GM21381 (cell line): ENCODE measurements at regions not wholly inside any gene's neighbourhood (a gene's known extent, or its start where the extent isn't known, plus 50 kb on each side); places are given as distances from the start of the nearest gene placed in this dataset.
"Not testable (repeated sequence)": the region's sequence is repeated elsewhere in the genome, so short reads cannot be mapped to it uniquely, and the experiment has no call there.

Source experiments
- ATAC-seq: cut with Tn5 transposase; IDR thresholded peaks from one replicate; pipeline ENCODE4 v1.9.1; 2021; ENCODE audit warnings: mild to moderate bottlenecking, moderate library complexity; ENCODE audit not compliant: unreplicated experiment

GRCh38 chr13:84816567-84817105 lies 934.4 kb upstream of the SLITRK1 start:
- ATAC-seq = no peak

- no peak for ATAC-seq
Observed at GRCh38 chr13:84812789-84813188, 930.5 kb upstream of the SLITRK1 start.

- ATAC-seq = no peak
Observed at GRCh38 chr13:84812078-84812477, 929.8 kb upstream of the SLITRK1 start.

GRCh38 chr13:84810781-84811180 lies 928.5 kb upstream of the SLITRK1 start:
- ATAC-seq = no peak

GRCh38 chr13:84802073-84802472 lies 919.8 kb upstream of the SLITRK1 start:
- ATAC-seq = no peak

GRCh38 chr13:84784443-84785153 lies 902.3 kb upstream of the SLITRK1 start:
- no peak for ATAC-seq

GRCh38 chr13:84777316-84777715 lies 895.0 kb upstream of the SLITRK1 start:
- ATAC-seq = no peak

GRCh38 chr13:84776593-84776992 lies 894.3 kb upstream of the SLITRK1 start:
- ATAC-seq = no peak

GRCh38 chr13:84775920-84776319 lies 893.6 kb upstream of the SLITRK1 start:
- ATAC-seq = not testable (repeated sequence)

GRCh38 chr13:84774111-84774510 lies 891.8 kb upstream of the SLITRK1 start:
- no peak for ATAC-seq

GRCh38 chr13:84760956-84761355 lies 878.7 kb upstream of the SLITRK1 start:
- no peak for ATAC-seq

GRCh38 chr13:84749126-84749525 lies 866.9 kb upstream of the SLITRK1 start:
- no peak for ATAC-seq

GRCh38 chr13:84745051-84745551 lies 862.8 kb upstream of the SLITRK1 start:
- ATAC-seq = no peak

GRCh38 chr13:84744203-84744602 lies 861.9 kb upstream of the SLITRK1 start:
- no peak for ATAC-seq

GRCh38 chr13:84741253-84741652 lies 859.0 kb upstream of the SLITRK1 start:
- no peak for ATAC-seq

- no peak for ATAC-seq
Observed at GRCh38 chr13:84739021-84739420, 856.7 kb upstream of the SLITRK1 start.

- no peak for ATAC-seq
Observed at GRCh38 chr13:84737661-84738060, 855.4 kb upstream of the SLITRK1 start.

GRCh38 chr13:84730376-84730775 lies 848.1 kb upstream of the SLITRK1 start:
- ATAC-seq = no peak

GRCh38 chr13:84705982-84706710 lies 823.9 kb upstream of the SLITRK1 start:
- no peak for ATAC-seq

GRCh38 chr13:84702174-84702573 lies 819.9 kb upstream of the SLITRK1 start:
- no peak for ATAC-seq

GRCh38 chr13:84697591-84697990 lies 815.3 kb upstream of the SLITRK1 start:
- not testable (repeated sequence) for ATAC-seq

- ATAC-seq = no peak
Observed at GRCh38 chr13:84686973-84687372, 804.7 kb upstream of the SLITRK1 start.
